SH-SY5Y (cell line): ENCODE measurements at regions not wholly inside any gene's neighbourhood (a gene's known extent, or its start where the extent isn't known, plus 50 kb on each side); places are given as distances from the start of the nearest gene placed in this dataset.

Experiments
- GATA2 ChIP-seq: IDR thresholded peaks from 2 replicates; pipeline ENCODE4 v1.6.1; 2011; ENCODE audit warnings: mild to moderate bottlenecking, low read depth, low read length
- GATA3 ChIP-seq: IDR thresholded peaks from 2 replicates; pipeline ENCODE4 v1.6.1; 2011; ENCODE audit warnings: low read depth, mild to moderate bottlenecking, low read length, moderate library complexity

DNA sequence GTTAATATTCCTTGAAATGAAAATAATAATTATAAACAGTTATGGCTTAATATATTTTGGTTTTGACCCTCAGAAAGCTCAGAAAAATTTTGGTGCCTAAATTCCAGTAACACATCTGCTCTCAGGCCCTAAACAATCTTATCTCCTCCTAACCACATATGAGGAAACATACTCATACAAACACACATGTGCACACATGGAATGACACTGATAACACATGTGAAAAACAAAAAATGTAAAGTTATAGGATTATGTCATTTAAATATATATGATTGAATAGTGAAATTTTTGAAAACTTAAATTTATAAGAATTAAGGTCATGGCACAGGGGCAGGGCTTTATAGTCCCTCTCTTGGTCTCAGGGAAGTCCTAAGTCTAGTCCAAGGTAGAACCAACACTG lies 127.2 kb upstream of the TRPC7 start:
- TF ChIP-seq GATA2 (no peak), GATA3 (no peak)
